ENCODE measurements at regions not wholly inside any gene's neighbourhood (a gene's known extent, or its start where the extent isn't known, plus 50 kb on each side); places are given as distances from the start of the nearest gene placed in this dataset.
"Not testable (repeated sequence)": the region's sequence is repeated elsewhere in the genome, so short reads cannot be mapped to it uniquely, and the experiment has no call there.

GRCh38 chr4:59484944-59485343 lies 1715.2 kb upstream of the ADGRL3 start:
- Mint-ChIP-seq H3K9me3 (peaks cover 46% of the 10 kb centered on the region), H3K36me3 (ENCODE audit: low read depth) (no peaks in the 10 kb centered on the region), H3K4me1 (ENCODE audit: low read depth) (no peaks in the 10 kb centered on the region), H3K27me3 (ENCODE audit: low read depth) (no peaks in the 10 kb centered on the region), H3K4me3 (ENCODE audit: low read depth) (no peak overlapping the region), H3K27ac (no peak overlapping the region)
- intact Hi-C loops (cut with micrococcal nuclease) = no loop called here
- no peak for DNase-seq (ENCODE audit: low spot score)

DNA sequence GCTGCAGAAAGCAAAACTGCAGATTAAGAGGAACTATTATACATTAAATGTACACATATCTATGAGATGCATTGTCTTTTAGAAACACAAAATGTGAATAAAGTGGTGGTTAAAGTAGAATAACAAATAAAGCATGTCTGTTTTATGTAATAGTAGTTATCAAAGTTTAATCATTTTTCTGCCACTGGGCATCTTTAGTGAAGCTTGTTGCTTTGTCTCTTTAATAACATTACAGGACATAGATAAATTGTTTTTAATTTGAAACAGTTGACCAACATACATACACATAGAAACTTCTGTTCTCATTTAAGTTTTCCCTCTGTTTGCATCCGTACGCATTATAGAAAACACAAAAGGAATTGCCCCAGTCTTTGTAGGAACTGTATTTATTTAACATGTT lies 1700.0 kb upstream of the ADGRL3 start:
- Mint-ChIP-seq H3K9me3 (peaks cover 13% of the 10 kb centered on the region), H3K4me3 (ENCODE audit: low read depth) (no peak overlapping the region), H3K27ac (no peak overlapping the region), H3K4me1 (ENCODE audit: low read depth) (no peaks in the 10 kb centered on the region), H3K27me3 (ENCODE audit: low read depth) (no peaks in the 10 kb centered on the region), H3K36me3 (ENCODE audit: low read depth) (no peaks in the 10 kb centered on the region)
- intact Hi-C loops (cut with micrococcal nuclease) = no loop called here
- DNase-seq (ENCODE audit: low spot score) = no peak

DNA sequence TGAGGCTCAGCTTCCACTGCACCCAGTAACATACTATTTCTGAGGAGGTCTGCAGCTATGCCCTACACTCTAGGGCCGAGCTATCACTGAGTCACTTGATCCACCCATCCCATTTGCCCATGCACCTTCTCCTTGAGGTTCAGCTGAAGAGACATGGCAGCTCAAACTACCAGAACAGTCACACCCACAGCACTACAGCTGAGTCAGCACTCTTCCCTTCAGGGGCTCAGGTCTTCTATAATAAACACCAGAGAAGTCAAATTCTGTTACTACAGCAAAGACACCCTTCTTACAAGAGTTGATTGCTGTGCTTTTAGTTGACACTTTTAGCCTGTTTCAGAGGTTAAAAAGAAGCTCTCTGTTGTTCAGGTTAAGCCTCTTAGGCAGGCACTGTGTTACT lies 1696.4 kb upstream of the ADGRL3 start:
- peaks cover 22% of the 10 kb centered on the region for H3K9me3 Mint-ChIP-seq
- H3K27ac Mint-ChIP-seq = no peak overlapping the region
- H3K27me3 Mint-ChIP-seq (ENCODE audit: low read depth) = no peaks in the 10 kb centered on the region
- no peaks in the 10 kb centered on the region for H3K4me1 Mint-ChIP-seq (ENCODE audit: low read depth)
- no peak for DNase-seq (ENCODE audit: low spot score)
- H3K4me3 Mint-ChIP-seq (ENCODE audit: low read depth) = no peak overlapping the region
- intact Hi-C loops (cut with micrococcal nuclease) = no loop called here
- no peaks in the 10 kb centered on the region for H3K36me3 Mint-ChIP-seq (ENCODE audit: low read depth)

GRCh38 chr4:59511809-59512208 lies 1688.3 kb upstream of the ADGRL3 start:
- H3K27ac Mint-ChIP-seq; intact Hi-C loops (cut with micrococcal nuclease): not testable (repeated sequence)
- H3K9me3 Mint-ChIP-seq = peaks cover 16% of the 10 kb centered on the region

DNA sequence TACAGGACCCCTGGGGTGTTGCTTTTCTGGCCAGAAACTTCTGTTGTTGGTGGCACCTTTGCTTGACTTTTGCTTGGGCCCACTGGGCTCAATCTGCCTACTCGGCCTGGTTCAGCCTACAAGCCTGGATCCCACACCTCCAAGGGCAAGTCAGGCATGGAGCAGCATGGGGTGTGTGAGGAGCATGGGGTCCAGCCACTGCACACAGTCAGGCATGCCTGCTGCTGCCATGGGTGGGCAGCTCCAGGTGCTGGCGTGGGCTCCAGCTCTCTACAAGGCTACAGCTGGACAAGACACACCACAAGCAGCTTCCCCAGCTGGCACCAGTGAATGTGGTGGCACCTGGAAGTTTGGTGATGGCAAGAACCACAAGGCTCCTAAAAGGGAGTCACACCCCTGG lies 1683.1 kb upstream of the ADGRL3 start:
- Mint-ChIP-seq H3K9me3 (peaks cover 11% of the 10 kb centered on the region), H3K36me3 (ENCODE audit: low read depth) (no peaks in the 10 kb centered on the region), H3K27ac (no peak overlapping the region), H3K4me1 (ENCODE audit: low read depth) (no peaks in the 10 kb centered on the region), H3K4me3 (ENCODE audit: low read depth) (no peak overlapping the region), H3K27me3 (ENCODE audit: low read depth) (no peaks in the 10 kb centered on the region)
- intact Hi-C loops (cut with micrococcal nuclease) = no loop called here
- DNase-seq (ENCODE audit: low spot score) = no peak

More at GRCh38 chr4:59511809-59512208, 1688.3 kb upstream of the ADGRL3 start:
- not testable (repeated sequence) for H3K27me3 Mint-ChIP-seq (ENCODE audit: low read depth); H3K4me3 Mint-ChIP-seq (ENCODE audit: low read depth); DNase-seq (ENCODE audit: low spot score); H3K36me3 Mint-ChIP-seq (ENCODE audit: low read depth); H3K4me1 Mint-ChIP-seq (ENCODE audit: low read depth)

- H3K9me3 Mint-ChIP-seq = peaks cover 13% of the 10 kb centered on the region
- intact Hi-C loops (cut with micrococcal nuclease) = no loop called here
- no peak for DNase-seq (ENCODE audit: low spot score)
- no peaks in the 10 kb centered on the region for H3K36me3 Mint-ChIP-seq (ENCODE audit: low read depth)
- H3K4me3 Mint-ChIP-seq (ENCODE audit: low read depth) = no peak overlapping the region
- no peaks in the 10 kb centered on the region for H3K27me3 Mint-ChIP-seq (ENCODE audit: low read depth)
- H3K4me1 Mint-ChIP-seq (ENCODE audit: low read depth) = no peaks in the 10 kb centered on the region
- no peak overlapping the region for H3K27ac Mint-ChIP-seq
Observed at GRCh38 chr4:59518005-59518823, 1681.9 kb upstream of the ADGRL3 start.

DNA sequence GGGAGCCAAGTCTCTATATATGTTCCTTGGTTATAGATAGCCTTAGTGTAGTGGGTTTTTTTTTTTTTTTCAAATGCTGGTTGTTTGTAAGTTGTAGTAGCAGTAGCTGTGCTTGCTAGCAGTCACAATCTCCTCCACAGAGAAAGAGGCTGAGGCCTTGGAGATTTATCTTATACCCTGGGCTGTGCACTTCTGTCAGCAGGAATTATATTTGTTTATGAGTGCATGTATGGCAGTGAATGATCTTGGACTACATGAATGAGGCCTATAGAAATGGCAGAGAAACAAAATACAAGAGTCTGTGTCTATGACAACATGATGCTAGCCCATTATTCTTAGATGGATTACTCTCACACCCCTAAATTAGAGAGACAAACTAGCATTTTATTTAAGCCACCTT lies 1674.2 kb upstream of the ADGRL3 start:
- H3K27me3 Mint-ChIP-seq (ENCODE audit: low read depth) = no peaks in the 10 kb centered on the region
- no peaks in the 10 kb centered on the region for H3K4me1 Mint-ChIP-seq (ENCODE audit: low read depth)
- H3K4me3 Mint-ChIP-seq (ENCODE audit: low read depth) = no peak overlapping the region
- H3K36me3 Mint-ChIP-seq (ENCODE audit: low read depth) = no peaks in the 10 kb centered on the region
- intact Hi-C loops (cut with micrococcal nuclease) = no loop called here
- no peak overlapping the region for H3K27ac Mint-ChIP-seq
- no peak for DNase-seq (ENCODE audit: low spot score)
- peaks cover 7% of the 10 kb centered on the region for H3K9me3 Mint-ChIP-seq

GRCh38 chr4:59535541-59535940 lies 1664.6 kb upstream of the ADGRL3 start:
- Mint-ChIP-seq H3K27ac (no peak overlapping the region), H3K27me3 (ENCODE audit: low read depth) (no peaks in the 10 kb centered on the region), H3K9me3 (peaks cover 4% of the 10 kb centered on the region), H3K4me3 (ENCODE audit: low read depth) (no peak overlapping the region), H3K36me3 (ENCODE audit: low read depth) (no peaks in the 10 kb centered on the region), H3K4me1 (ENCODE audit: low read depth) (no peaks in the 10 kb centered on the region)
- DNase-seq (ENCODE audit: low spot score) = no peak
- intact Hi-C loops (cut with micrococcal nuclease) = no loop called here

DNA sequence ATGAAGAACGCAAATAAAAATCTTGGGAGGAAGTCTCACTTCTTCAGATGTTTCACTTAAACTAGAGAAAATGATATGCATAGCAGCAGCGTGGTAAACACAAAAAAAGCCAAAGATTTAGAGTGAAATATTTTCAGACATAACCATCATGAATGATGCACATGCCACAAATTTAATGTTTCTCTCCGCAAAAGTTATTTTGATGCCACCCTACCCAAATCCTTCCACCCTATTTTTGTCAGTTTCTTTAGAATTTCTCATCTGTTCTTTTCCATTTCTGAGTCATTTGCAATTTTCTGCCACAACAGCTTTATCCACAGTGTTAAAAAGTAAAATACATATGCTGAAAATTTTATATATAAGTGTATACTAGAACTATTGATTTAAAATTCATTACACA lies 1663.7 kb upstream of the ADGRL3 start:
- peaks cover 4% of the 10 kb centered on the region for H3K9me3 Mint-ChIP-seq
- no peaks in the 10 kb centered on the region for H3K4me1 Mint-ChIP-seq (ENCODE audit: low read depth)
- no peak overlapping the region for H3K4me3 Mint-ChIP-seq (ENCODE audit: low read depth)
- no peak overlapping the region for H3K27ac Mint-ChIP-seq
- H3K36me3 Mint-ChIP-seq (ENCODE audit: low read depth) = no peaks in the 10 kb centered on the region
- no peaks in the 10 kb centered on the region for H3K27me3 Mint-ChIP-seq (ENCODE audit: low read depth)
- DNase-seq (ENCODE audit: low spot score) = no peak
- intact Hi-C loops (cut with micrococcal nuclease) = no loop called here

DNA sequence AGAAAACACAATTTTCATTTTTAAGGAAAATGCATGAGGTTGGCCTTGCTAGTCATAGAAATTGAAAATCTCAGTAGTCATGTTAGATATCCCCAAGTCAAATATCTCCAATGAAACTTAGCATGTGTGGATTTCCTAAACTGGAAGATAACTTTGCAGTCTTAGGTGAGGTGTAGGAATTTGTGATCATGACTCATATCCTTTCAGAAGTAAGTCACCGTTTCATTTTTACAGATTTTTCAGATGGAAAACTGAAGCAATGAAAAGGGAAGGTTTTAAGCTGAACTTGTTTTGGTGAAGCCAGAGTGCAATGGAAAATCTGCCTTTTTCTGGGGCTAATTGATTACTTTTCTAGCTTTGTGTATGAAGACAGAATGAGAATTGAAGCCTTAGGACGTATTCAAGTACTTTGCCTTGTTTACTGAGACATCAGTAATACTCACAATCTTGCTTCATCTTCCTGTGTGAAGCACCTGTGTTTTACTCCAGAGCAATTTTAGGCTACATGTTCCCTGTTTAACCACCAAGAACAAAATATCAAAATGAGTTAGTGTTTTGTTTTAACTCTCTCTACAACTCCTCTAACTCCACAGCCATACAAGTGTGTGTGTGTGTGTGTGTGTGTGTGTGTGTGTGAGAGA lies 1662.8 kb upstream of the ADGRL3 start:
- Mint-ChIP-seq H3K27ac (no peak overlapping the region), H3K27me3 (ENCODE audit: low read depth) (no peaks in the 10 kb centered on the region), H3K36me3 (ENCODE audit: low read depth) (no peaks in the 10 kb centered on the region), H3K4me1 (ENCODE audit: low read depth) (no peaks in the 10 kb centered on the region), H3K4me3 (ENCODE audit: low read depth) (no peak overlapping the region), H3K9me3 (peaks cover 2% of the 10 kb centered on the region)
- no peak for DNase-seq (ENCODE audit: low spot score)
- intact Hi-C loops (cut with micrococcal nuclease) = no loop called here

DNA sequence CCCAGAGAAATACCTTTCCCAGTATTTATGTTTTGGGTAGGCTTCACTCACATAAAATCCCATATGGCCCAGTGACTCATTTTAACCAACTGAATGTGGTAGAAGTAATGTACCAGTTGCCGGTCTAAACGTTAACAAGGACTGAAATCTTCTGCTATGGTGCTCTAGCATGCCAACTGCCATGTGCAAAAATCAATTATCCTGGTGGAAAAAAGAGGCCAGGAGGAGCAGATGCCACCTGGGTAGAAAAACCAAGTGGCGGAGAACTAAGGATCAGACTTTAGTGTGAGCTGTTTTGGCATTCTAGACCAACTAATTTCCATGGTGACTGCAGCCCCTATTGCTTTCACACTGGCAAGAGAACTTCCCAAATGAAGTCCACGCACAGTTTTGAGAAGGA lies 1660.7 kb upstream of the ADGRL3 start:
- H3K27ac Mint-ChIP-seq = no peak overlapping the region
- no peak for DNase-seq (ENCODE audit: low spot score)
- no peaks in the 10 kb centered on the region for H3K27me3 Mint-ChIP-seq (ENCODE audit: low read depth)
- H3K9me3 Mint-ChIP-seq = peaks cover 11% of the 10 kb centered on the region
- no peaks in the 10 kb centered on the region for H3K36me3 Mint-ChIP-seq (ENCODE audit: low read depth)
- H3K4me1 Mint-ChIP-seq (ENCODE audit: low read depth) = no peaks in the 10 kb centered on the region
- intact Hi-C loops (cut with micrococcal nuclease) = no loop called here
- no peak overlapping the region for H3K4me3 Mint-ChIP-seq (ENCODE audit: low read depth)

GRCh38 chr4:59540311-59540710 lies 1659.8 kb upstream of the ADGRL3 start:
- peaks cover 12% of the 10 kb centered on the region for H3K9me3 Mint-ChIP-seq
- H3K4me1 Mint-ChIP-seq (ENCODE audit: low read depth) = no peaks in the 10 kb centered on the region
- DNase-seq (ENCODE audit: low spot score) = no peak

GRCh38 chr4:59553063-59553720 lies 1646.9 kb upstream of the ADGRL3 start:
- Mint-ChIP-seq H3K36me3 (ENCODE audit: low read depth) (no peaks in the 10 kb centered on the region), H3K4me1 (ENCODE audit: low read depth) (peaks cover 2% of the 10 kb centered on the region), H3K27ac (no peak overlapping the region)

More at GRCh38 chr4:59540311-59540710, 1659.8 kb upstream of the ADGRL3 start:
- Mint-ChIP-seq H3K4me3 (ENCODE audit: low read depth) (no peak overlapping the region), H3K27ac (no peak overlapping the region), H3K27me3 (ENCODE audit: low read depth) (no peaks in the 10 kb centered on the region), H3K36me3 (ENCODE audit: low read depth) (no peaks in the 10 kb centered on the region)
- intact Hi-C loops (cut with micrococcal nuclease) = no loop called here

More at GRCh38 chr4:59553063-59553720, 1646.9 kb upstream of the ADGRL3 start:
- no peak overlapping the region for H3K4me3 Mint-ChIP-seq (ENCODE audit: low read depth)
- no peak for DNase-seq (ENCODE audit: low spot score)
- intact Hi-C loops (cut with micrococcal nuclease) = no loop called here
- H3K9me3 Mint-ChIP-seq = peaks cover 10% of the 10 kb centered on the region
- H3K27me3 Mint-ChIP-seq (ENCODE audit: low read depth) = no peaks in the 10 kb centered on the region

Data from activated T-helper 2 cell treated with anti-CD3 and anti-CD28 coated beads, Interferon-gamma antibody, Interleukin-2, Interleukin-4, amounts not matched to agents 10 μg/mL and 5 μg/mL and 100 μg/mL, durations not matched to agents 14 hours and 24 hours and 36 hours (primary cell).